ENCODE measurements at regions not wholly inside any gene's neighbourhood (a gene's known extent, or its start where the extent isn't known, plus 50 kb on each side); places are given as distances from the start of the nearest gene placed in this dataset.

DNA sequence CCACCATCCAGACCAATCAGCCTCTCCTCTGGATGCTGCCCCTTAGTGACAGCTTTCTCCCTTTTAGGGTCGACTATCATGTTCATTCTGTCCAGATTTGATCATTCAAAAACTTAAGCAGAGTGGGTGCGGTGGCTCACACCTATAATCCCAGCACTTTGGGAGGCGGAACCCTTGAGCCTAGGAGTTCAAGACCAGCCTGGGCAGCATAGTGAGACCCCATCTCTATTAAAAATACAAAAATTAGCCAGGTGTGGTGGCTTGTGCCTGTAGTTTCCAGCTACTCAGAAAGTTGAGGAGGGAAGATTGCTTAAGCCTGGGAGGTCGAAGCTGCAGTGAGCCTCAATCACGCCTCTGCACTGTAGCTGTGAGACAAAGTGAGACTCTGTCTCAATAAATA is 68.3 kb upstream of the ZCCHC2 start:
- Histone ChIP-seq H3K27ac (no peak overlapping the region), H3K36me3 (no peaks in the 10 kb centered on the region), H3K4me3 (no peak overlapping the region), H3K27me3 (no peaks in the 10 kb centered on the region), H3K9me3 (no peaks in the 10 kb centered on the region), H3K4me1 (peaks cover 20% of the 10 kb centered on the region)
- 87% methylated on average over 5 of the region's 5 CpGs for WGBS
- no peak for TF ChIP-seq POLR2AphosphoS5 (IDR thresholded peaks at IDR 0.05)
- TF ChIP-seq POLR2A (IDR thresholded peaks at IDR 0.05), result no peak
- TF ChIP-seq, protein P1, sequence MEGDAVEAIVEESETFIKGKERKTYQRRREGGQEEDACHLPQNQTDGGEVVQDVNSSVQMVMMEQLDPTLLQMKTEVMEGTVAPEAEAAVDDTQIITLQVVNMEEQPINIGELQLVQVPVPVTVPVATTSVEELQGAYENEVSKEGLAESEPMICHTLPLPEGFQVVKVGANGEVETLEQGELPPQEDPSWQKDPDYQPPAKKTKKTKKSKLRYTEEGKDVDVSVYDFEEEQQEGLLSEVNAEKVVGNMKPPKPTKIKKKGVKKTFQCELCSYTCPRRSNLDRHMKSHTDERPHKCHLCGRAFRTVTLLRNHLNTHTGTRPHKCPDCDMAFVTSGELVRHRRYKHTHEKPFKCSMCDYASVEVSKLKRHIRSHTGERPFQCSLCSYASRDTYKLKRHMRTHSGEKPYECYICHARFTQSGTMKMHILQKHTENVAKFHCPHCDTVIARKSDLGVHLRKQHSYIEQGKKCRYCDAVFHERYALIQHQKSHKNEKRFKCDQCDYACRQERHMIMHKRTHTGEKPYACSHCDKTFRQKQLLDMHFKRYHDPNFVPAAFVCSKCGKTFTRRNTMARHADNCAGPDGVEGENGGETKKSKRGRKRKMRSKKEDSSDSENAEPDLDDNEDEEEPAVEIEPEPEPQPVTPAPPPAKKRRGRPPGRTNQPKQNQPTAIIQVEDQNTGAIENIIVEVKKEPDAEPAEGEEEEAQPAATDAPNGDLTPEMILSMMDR (IDR thresholded peaks at IDR 0.05), result no peak
- no peak for TF ChIP-seq EP300 (IDR thresholded peaks at IDR 0.05)
- DNase-seq (ENCODE audit: low spot score in 2 of 2), result no peak

- TF ChIP-seq POLR2A (IDR thresholded peaks at IDR 0.05), result no peak
- TF ChIP-seq EP300 (IDR thresholded peaks at IDR 0.05), result no peak
- TF ChIP-seq, protein P1 (IDR thresholded peaks at IDR 0.05), result no peak
- no peak for TF ChIP-seq POLR2AphosphoS5 (IDR thresholded peaks at IDR 0.05)
- Histone ChIP-seq H3K4me3 (no peak overlapping the region), H3K36me3 (no peaks in the 10 kb centered on the region), H3K9me3 (no peaks in the 10 kb centered on the region), H3K4me1 (peaks cover 20% of the 10 kb centered on the region), H3K27me3 (no peaks in the 10 kb centered on the region), H3K27ac (no peak overlapping the region)
- DNase-seq (ENCODE audit: low spot score in 2 of 2), result no peak
- 56% methylated on average over 5 of the region's 5 CpGs for WGBS
These were observed 67.6 kb upstream of the ZCCHC2 start for GRCh38 chr18:62455222-62455621.

GRCh38 chr18:62457877-62458276 is 64.9 kb upstream of the ZCCHC2 start:
- Histone ChIP-seq H3K36me3 (no peaks in the 10 kb centered on the region), H3K9me3 (no peaks in the 10 kb centered on the region), H3K27me3 (no peaks in the 10 kb centered on the region), H3K4me1 (no peaks in the 10 kb centered on the region), H3K4me3 (no peak overlapping the region), H3K27ac (no peak overlapping the region)
- DNase-seq (ENCODE audit: low spot score in 2 of 2), result no peak
- TF ChIP-seq POLR2A (IDR thresholded peaks at IDR 0.05), result no peak
- TF ChIP-seq EP300 (IDR thresholded peaks at IDR 0.05), result no peak
- TF ChIP-seq POLR2AphosphoS5 (IDR thresholded peaks at IDR 0.05), result no peak
- TF ChIP-seq, protein P1 (IDR thresholded peaks at IDR 0.05), result no peak
- 74% methylated on average over 3 of the region's 3 CpGs for WGBS

GRCh38 chr18:62458346-62458745 is 64.5 kb upstream of the ZCCHC2 start:
- no peak for DNase-seq (ENCODE audit: low spot score in 2 of 2)
- TF ChIP-seq, protein P1 (IDR thresholded peaks at IDR 0.05), result no peak
- TF ChIP-seq EP300 (IDR thresholded peaks at IDR 0.05) (no peak), POLR2AphosphoS5 (IDR thresholded peaks at IDR 0.05) (no peak), POLR2A (IDR thresholded peaks at IDR 0.05) (no peak)
- Histone ChIP-seq H3K4me1 (no peaks in the 10 kb centered on the region), H3K27me3 (no peaks in the 10 kb centered on the region), H3K27ac (no peak overlapping the region), H3K4me3 (no peak overlapping the region), H3K9me3 (no peaks in the 10 kb centered on the region), H3K36me3 (no peaks in the 10 kb centered on the region)
- WGBS, result 70% methylated on average over 2 of the region's 2 CpGs

DNA sequence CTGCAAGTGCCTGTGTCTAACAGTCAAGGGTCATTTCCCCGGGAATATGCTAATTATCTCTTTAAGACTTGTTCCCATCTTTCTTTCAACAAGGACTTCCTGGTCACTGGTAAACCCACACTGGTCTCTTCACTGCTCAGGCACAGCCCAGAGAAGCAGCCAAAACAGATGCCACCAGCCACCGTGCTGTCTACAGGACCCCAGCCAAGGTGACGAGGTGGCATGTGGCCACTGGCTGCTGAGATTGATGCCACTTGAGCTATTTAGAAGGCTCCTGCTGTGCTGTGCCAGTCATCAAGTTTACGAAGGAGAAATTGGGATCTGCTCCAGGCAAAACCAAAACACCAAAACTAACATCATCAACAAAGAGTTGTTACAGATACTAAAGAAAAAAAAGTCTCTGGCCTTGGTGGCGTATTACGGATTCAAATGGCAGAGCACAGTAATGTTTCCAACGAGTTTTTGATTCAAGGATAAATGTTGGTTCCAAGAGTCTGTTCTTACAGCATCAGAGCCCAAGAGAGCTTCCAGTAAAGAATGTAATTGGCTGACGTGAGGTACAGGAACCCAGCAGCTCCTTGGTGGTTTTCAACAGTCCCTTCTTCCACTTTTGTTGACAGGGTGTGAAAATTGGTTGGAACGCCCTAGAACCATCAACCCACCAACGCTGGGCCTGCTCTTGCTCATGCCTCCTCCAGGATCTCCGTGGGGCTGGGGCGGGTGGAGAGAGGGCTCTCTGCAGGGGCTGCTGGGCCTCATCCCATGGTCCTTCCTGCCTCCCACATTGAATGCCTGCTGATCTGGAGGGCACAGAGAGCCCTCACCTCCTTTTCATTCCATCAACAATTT is 63.7 kb upstream of the ZCCHC2 start:
- H3K9me3 ChIP-seq, result no peaks in the 10 kb centered on the region
- H3K4me1 ChIP-seq, result no peaks in the 10 kb centered on the region
- no peak overlapping the region for H3K27ac ChIP-seq
- no peak for TF ChIP-seq EP300 (IDR thresholded peaks at IDR 0.05)
- no peak for TF ChIP-seq POLR2A (IDR thresholded peaks at IDR 0.05)
- no peak for TF ChIP-seq POLR2AphosphoS5 (IDR thresholded peaks at IDR 0.05)
- TF ChIP-seq, protein P1 (IDR thresholded peaks at IDR 0.05), result no peak
- DNase-seq (ENCODE audit: low spot score in 2 of 2), result no peak
- 83% methylated on average over 11 of the region's 12 CpGs for WGBS
- no peaks in the 10 kb centered on the region for H3K36me3 ChIP-seq
- no peaks in the 10 kb centered on the region for H3K27me3 ChIP-seq
- no peak overlapping the region for H3K4me3 ChIP-seq
